Raji (cell line): ENCODE measurements at regions not wholly inside any gene's neighbourhood (a gene's known extent, or its start where the extent isn't known, plus 50 kb on each side); places are given as distances from the start of the nearest gene placed in this dataset.

Experiments used
- POLR2A ChIP-seq: IDR thresholded peaks from 2 replicates; pipeline ENCODE4 v1.6.1; 2011; ENCODE audit warnings: low read depth, low read length, control low read depth; ENCODE audit not compliant: insufficient read depth

DNA sequence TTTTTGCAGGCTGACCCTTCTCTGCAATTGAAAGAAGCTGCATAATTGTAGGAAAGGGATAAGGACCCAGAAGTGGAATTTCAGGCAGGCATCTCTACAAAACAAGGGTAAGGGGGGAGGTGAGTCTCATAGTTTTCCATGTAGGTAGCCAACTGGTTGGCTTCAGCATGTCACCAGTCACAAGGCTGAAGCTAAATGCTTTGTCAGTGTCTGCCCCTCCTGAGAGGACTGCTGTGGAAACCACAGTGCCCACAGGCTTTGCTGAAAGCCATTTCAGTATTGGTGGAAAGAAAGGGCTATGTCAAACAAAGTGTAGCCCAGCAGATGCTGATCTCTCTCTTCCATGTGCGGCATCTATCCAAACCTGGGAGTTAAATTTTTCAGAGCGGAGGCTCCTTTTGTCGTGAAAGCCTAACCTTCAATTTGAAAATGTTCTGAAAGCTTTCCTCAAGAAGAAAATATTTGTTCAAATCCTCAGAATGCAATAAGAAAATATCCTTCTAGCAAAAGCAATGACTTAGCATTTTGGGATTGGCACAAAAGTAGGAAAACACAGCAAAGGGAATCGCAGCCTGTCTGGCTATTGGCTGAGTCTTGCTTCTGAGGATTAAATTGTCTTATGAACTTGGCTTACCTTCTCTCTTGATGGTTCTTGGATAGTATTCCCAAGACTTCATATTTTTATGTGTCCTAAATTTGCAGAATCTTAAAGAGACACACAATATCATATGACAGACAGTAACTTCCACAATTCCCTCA is 591.7 kb downstream of the PLPP3 start:
- TF ChIP-seq POLR2A = no peak

DNA sequence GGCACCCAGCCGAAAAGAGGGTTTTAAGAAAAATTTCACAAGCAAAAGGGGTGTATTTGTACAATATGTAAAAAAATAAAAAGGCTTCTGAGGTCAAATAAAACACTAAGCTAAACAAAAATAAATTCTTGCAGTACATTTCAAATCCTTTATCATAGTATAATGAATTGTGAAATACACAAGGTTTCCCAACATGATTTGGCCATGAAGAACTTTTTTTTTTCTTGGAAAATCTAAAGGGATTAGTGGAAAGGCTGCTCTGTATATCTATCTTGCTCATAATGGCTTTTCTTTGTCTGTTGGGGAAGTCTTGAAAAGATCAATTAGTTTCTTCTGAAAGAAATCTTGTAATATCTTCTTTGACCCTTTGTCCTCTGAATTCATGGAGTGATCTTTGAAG is 593.4 kb downstream of the PLPP3 start:
- TF ChIP-seq POLR2A = no peak

DNA sequence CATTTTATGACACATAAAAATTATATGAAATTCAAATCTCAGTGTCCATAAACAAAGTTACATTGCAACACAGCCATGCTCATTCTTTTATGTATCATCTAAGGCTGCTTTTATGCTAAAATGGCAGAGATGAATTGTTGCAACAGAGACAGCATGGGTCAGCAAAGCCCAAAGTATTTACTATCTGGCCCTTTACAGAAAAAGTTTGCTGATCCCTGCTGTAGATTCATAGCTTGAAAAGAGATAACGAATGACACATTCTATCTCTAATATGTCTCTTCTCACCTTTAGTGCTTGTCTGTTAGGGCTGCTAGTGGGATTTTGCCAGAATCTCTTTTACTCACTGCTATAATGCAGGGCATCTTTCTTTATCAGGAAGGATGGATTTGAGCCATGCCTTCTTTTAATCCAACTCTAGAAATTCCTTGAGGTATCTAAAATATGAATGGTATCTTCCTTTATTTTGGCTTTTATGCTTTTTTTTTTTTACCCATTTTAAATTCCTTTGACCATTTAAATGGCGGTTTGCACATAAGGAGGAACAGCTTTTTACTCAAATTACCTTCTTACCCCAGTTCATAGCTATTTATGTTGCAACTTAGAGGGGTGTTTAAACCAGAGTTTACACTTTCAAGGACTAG is 598.2 kb downstream of the PLPP3 start:
- no peak for TF ChIP-seq POLR2A

DNA sequence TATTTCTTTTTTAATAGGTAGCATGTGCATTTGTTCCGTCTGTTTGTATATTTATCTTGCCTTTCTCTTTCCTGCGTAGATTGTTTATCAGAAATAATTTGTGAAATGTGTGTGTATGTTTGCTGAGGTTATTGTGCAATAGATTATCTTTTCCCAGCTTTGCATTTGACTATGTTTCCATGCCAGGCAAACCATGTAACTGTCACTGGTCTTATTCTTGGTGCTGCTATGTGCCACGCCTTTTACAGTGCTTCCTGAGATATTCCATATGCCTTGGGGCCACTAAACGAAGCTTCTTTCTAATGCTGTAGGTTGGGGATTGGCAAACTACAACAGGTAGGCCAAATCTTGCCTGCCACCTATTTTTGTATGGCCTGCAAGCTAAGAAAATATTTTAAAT is 598.8 kb downstream of the PLPP3 start:
- TF ChIP-seq POLR2A = no peak

DNA sequence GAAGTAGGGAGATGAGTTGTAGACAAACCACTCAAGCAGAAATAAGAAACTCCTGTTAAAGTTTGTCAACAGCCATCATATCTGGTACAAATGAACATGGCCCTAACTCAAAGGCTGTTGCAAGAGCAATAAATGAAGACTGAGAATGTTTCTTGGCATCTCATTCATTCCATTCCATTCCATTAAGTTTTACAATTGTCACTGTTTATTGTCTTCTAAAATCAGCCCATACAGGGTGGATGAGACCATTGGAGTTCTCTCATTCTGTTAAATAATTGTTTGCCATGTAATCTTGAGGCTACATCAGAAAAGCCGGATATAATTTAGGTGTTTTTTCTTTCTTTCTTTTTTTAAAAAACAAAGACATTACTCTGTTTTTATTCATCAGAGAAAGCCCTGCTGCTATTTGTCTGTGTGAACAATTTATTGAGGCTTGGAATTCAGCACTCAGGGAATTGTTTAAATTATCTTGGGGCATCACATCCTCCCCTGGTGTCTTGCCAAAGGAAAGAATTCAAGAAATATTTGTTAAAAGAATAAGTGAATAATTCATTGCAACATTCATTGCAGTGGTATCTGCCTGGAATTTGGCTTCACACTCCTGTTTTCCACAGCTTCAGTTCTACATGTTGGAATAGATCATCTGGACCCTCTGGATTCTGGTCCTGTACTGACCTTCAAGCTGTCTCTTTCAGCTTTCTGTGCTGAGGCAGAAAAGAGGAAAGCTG is 604.5 kb downstream of the PLPP3 start:
- no peak for TF ChIP-seq POLR2A

DNA sequence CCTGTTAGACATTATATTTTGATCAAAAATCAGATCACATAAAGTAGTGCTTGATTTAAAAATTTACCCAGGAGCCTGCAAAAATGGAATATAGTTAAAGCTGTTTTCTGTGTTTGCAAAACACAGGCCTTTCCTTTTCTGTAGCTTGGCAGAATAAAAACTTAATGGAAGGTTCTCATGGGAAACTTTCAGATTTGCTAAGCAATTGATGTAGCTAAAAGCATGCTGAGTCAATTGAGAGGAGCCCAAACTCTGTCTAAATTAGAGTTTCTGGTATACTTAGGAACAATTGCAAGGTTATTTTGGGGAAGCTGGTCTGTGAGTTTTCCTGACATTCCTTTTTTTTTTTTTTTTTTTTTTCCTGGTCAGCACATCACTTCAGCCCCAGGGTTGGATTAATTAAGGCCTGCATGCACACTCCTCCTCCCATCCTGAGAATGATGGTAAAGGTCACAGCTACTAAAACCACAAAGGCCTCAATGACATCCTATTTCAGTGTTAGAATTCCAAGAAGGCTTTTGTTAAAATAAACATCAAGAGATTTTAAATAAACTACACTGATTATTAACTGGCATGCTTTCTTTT is 608.7 kb downstream of the PLPP3 start:
- no peak for TF ChIP-seq POLR2A

DNA sequence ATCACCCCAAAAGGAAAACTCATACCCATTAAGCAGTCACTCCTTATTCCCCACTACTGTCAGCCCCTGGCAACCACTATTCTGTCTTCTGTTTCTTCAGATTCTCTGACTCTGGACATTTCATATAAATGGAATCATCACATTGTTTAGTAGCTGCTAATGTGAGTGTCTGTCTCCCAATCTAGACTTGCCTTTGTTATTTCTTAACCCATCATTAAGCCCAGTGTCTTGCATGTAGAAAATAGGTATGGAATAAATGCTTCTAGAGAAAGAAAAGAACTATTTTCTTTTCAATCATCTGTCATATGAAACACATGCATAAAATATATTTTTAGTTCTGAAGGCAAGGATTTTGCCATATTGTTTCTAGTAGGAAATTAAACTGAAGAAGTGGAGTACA is 610.0 kb downstream of the PLPP3 start:
- no peak for TF ChIP-seq POLR2A

DNA sequence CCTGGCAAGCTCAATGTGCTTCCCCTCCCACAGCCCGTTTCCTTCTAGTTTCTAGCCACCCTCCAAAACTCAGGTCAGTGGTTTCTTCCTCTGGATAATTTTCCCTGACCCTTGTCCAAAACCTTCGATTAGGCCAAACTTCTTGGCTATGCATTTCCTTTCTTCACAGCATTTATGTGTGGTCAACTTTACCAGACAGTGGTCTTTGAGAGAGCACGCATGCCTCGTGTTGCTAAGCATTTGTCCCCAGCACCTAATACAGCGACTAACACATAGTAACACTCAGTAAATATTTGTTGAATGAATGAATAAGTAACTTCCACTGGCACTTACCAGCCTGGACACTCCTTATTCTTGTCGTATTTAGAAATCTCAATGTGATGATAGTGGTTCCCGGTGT is 610.7 kb downstream of the PLPP3 start:
- TF ChIP-seq POLR2A = no peak

DNA sequence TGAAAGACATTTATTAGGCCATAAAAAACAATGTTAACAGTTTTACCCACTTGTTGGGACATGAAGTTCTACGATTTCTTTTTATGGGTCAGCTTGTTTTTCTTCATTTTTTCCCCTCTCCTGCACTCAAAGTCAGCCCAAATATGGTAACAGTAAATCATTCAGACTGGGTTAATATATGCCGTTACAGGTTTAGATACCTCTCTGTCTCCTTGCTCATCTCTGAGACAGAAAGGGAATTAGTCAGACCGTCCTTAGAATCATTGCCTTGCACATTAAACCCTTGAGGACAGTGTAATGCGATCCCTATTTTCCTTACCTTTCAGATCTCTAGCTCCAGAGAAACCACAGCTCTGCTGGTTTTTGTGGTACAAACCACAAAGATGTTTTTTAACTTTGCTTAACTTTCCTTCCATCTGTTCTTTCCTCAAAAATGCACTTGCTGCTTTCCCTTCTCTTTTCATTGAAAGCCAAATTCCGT is 613.3 kb downstream of the PLPP3 start:
- no peak for TF ChIP-seq POLR2A

DNA sequence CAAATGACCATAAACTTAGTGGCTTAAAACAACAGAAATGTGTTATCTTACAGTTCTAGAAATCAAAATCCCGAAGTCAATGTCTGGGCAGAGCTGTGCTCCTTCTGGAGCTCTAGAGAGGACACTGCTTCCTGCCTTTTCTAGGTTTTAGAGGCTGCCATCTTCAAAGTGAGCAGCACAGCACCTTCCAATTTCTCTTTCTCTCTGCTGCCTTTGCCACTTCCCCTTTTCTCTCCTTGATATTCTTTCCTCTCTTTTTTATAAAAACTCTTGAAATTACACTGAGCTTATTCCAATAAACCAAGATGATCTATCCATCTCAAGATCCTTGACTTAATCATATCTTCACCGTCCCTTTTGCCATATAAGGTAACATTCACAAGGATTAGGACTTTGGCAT is 616.9 kb downstream of the PLPP3 start:
- no peak for TF ChIP-seq POLR2A

DNA sequence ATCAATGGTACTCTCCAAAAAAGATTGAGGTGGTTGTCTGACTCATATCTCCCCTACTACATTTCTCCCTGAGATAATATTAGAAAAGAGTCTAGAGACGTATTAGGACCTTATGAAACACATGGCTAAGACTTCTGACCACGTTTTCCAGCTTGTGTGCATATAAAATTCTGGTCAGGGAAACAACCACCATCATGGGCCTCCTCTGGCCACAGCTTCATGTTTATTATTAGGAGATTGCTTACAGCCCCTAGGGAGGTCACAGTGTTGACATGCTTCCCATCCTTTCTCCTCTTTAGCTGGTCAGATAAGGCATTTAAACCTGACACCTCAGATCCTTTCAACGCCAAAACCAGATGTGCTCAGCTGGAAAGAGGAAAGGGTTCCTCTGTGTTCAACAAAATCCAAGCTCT is 620.2 kb downstream of the PLPP3 start:
- TF ChIP-seq POLR2A = no peak

DNA sequence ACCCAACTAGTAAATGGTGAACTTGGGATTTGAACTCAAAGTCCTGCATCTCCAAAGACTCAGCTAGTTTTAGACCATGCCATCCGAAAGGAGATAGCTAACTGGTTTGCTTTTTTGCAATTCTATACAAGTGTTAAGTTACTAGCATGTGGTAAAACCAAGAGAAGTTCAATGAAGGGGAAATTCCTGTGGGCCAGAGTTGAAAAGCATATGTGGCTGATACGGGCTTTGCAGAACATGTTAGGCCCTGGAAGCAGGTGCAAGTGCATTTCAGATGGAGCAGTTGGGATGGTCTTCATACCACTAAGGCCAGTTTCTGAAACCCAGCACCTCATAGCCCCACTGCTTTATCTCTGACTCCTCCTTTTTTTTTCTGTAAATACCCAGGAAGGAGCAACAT is 620.9 kb downstream of the PLPP3 start:
- no peak for TF ChIP-seq POLR2A

DNA sequence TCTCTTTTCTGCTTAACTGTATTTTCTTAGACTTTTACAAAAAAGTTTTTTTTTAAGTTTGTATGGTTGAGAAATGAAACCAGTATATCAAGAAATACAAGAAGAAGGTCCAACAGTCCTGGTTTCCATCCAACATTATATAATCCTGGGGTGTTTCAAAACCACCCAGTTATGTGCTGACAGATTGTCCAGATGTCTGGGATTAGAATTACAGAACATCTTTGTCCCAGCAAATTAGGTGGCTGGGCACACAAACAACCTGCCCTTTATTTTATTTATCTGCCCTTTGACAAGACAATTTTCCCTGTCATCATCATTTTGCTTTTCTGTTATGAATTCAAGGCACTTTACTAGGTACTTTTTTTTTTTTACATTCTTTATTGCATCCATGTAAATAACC is 622.1 kb downstream of the PLPP3 start:
- no peak for TF ChIP-seq POLR2A

DNA sequence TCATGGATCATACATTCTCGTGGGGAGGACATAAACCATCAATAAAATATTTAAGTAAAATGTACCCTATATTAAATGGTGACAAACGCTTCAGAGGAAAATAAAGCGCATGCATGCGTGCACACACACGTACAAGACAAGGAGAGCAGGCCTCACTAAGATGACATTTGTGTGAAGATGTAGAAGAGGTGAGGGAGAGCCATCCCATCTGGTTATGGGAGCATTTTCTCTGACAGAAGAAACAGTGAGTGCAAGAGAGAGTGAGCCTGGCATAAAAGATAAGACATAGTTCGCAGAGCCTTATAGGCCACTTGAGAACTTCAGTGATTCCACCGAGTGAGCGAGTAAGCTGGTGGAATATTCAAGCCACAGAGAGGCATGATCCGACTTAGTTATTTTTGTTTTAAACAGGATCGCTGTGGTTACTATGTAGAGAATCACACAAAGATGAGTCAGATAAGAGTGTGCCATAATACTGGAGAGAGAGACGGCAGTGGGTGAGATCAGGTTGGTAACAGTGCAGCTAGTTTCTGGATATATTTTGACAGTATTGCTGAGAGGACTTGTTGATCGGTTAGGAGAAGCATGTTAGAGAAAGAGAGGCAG is 624.2 kb downstream of the PLPP3 start:
- no peak for TF ChIP-seq POLR2A

DNA sequence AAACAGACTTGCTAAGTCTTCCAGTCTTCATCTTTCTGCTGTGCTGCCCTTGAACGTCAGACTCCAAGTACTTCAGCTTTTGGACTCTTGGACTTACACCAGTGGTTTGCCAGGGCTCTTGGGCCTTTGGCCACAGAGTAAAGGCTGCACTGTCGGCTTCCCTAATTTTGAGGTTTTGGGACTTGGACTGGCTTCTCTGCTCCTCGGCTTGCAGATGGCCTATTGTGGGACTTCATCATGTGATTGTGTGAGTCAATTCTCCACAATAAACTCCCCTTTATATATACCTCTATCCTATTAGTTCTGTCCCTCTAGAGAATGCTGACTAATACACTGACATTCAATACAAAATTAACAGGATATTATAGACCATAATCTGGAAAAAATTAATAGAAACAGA is 628.1 kb downstream of the PLPP3 start:
- TF ChIP-seq POLR2A = no peak
